IMR-90 (cell line): ENCODE measurements at regions not wholly inside any gene's neighbourhood (a gene's known extent, or its start where the extent isn't known, plus 50 kb on each side); places are given as distances from the start of the nearest gene placed in this dataset.

ENCODE experiments used
- CEBPB ChIP-seq: IDR thresholded peaks from 2 replicates; pipeline ENCODE4 v1.6.1; 2012; ENCODE audit warnings: low read depth, low read length, improper control_type of control experiment
- CTCF ChIP-seq: conservative IDR thresholded peaks from 2 replicates; pipeline ENCODE4 v1.5.1; 2012; ENCODE audit warnings: mild to moderate bottlenecking, low read depth, low read length, improper control_type of control experiment
- SMC3 ChIP-seq: fragments of 150-350 bp; IDR thresholded peaks from 2 replicates; pipeline ENCODE4 v1.6.1; 2016; ENCODE audit warnings: low read depth, mild to moderate bottlenecking, antibody characterized with exemption, low read length, moderate library complexity

GRCh38 chr16:54689072-54689865 lies 241.4 kb upstream of the IRX5 start:
- TF ChIP-seq CTCF (no peak), SMC3 (no peak), CEBPB (no peak)
